SU-DHL-6 (cell line): ENCODE measurements at regions not wholly inside any gene's neighbourhood (a gene's known extent, or its start where the extent isn't known, plus 50 kb on each side); places are given as distances from the start of the nearest gene placed in this dataset.

Source experiments
- EZH2phosphoT487 ChIP-seq: fragments of 200-600 bp; sonication (generic), shearing (Covaris generic); conservative IDR thresholded peaks from 2 replicates; pipeline ENCODE4 v1.6.1; 2018; ENCODE audit warnings: mild to moderate bottlenecking, antibody characterized with exemption, low read length, moderate library complexity, mixed read lengths
- TF ChIP-seq, protein P1 (sequence below): fragments of 200-600 bp; sonication (generic); IDR thresholded peaks from one replicate; pipeline ENCODE4 v1.5.1; 2017; ENCODE audit warnings: antibody characterized with exemption, mild to moderate bottlenecking, low read length, moderate library complexity; ENCODE audit not compliant: insufficient read depth, poor library complexity, severe bottlenecking

GRCh38 chr19:57068311-57068710, 51.5 kb upstream of the USP29 start:
- TF ChIP-seq, protein P1, sequence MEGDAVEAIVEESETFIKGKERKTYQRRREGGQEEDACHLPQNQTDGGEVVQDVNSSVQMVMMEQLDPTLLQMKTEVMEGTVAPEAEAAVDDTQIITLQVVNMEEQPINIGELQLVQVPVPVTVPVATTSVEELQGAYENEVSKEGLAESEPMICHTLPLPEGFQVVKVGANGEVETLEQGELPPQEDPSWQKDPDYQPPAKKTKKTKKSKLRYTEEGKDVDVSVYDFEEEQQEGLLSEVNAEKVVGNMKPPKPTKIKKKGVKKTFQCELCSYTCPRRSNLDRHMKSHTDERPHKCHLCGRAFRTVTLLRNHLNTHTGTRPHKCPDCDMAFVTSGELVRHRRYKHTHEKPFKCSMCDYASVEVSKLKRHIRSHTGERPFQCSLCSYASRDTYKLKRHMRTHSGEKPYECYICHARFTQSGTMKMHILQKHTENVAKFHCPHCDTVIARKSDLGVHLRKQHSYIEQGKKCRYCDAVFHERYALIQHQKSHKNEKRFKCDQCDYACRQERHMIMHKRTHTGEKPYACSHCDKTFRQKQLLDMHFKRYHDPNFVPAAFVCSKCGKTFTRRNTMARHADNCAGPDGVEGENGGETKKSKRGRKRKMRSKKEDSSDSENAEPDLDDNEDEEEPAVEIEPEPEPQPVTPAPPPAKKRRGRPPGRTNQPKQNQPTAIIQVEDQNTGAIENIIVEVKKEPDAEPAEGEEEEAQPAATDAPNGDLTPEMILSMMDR = no peak
- no peak for TF ChIP-seq EZH2phosphoT487
